Kidney (tissue), 13 donors: ENCODE measurements at regions not wholly inside any gene's neighbourhood (a gene's known extent, or its start where the extent isn't known, plus 50 kb on each side); places are given as distances from the start of the nearest gene placed in this dataset.

Experiments
- DNase-seq, 5 donors: peaks; one replicate each; pipeline ENCODE4 v3.0.0-alpha.2; 2013 to 2020
- FAIRE-seq: peaks from 2 replicates; lab custom pipeline; 2012; peaks lifted over from hg19 to GRCh38; lab: Jason Lieb, UNC
- H3K27ac ChIP-seq, 2 donors: one replicate each; pipeline ENCODE4 v1.7.0; 2013; ENCODE audit warnings: low read depth in 2 of 2, low read length in 2 of 2, inconsistent platforms in 1 of 2
- H3K27me3 ChIP-seq: one replicate; pipeline ENCODE4 v1.7.1; 2013; ENCODE audit warnings: low read length, inconsistent platforms; ENCODE audit not compliant: control insufficient read depth, insufficient read depth
- H3K36me3 ChIP-seq, 3 donors: one replicate each; pipeline versions ENCODE4 v1.7.0 to v1.7.1; 2013; ENCODE audit warnings: low read length in 3 of 3, control low read depth in 1 of 3, inconsistent platforms in 1 of 3; ENCODE audit not compliant: insufficient read depth in 3 of 3, control insufficient read depth in 2 of 3
- H3K4me1 ChIP-seq, 3 donors: one replicate each; pipeline versions ENCODE4 v1.7.0 to v1.7.1; 2013; ENCODE audit warnings: low read length in 3 of 3, inconsistent platforms in 1 of 3, low read depth in 1 of 3; ENCODE audit not compliant: control insufficient read depth in 2 of 3, insufficient read depth in 2 of 3
- H3K4me3 ChIP-seq, 3 donors: one replicate each; pipeline versions ENCODE4 v1.7.0 to v1.8.1; 2013; ENCODE audit warnings: low read length in 3 of 3, control low read depth in 1 of 3, inconsistent platforms in 1 of 3
- H3K9ac ChIP-seq, 3 donors: one replicate each; pipeline versions ENCODE4 v1.7.0 to v1.7.1; 2013; ENCODE audit warnings: low read length in 3 of 3, control low read depth in 1 of 3, inconsistent platforms in 1 of 3
- H3K9me3 ChIP-seq, 3 donors: one replicate each; pipeline versions ENCODE4 v1.7.0 to v1.7.1; 2013; ENCODE audit warnings: low read length in 3 of 3, control low read depth in 1 of 3, inconsistent platforms in 1 of 3; ENCODE audit not compliant: control insufficient read depth in 2 of 3, insufficient read depth in 1 of 3
- CTCF ChIP-seq: IDR thresholded peaks from 3 replicates; pipeline ENCODE4 v1.5.1; 2012; ENCODE audit warnings: mild to moderate bottlenecking, moderate library complexity, borderline replicate concordance; ENCODE audit not compliant: insufficient read depth; ENCODE audit errors: extremely low read depth
- intact Hi-C: fragments of 100-400 bp; cut with DNase I; formaldehyde crosslinking; loops from one replicate; pipeline ENCODE4 v1.11.1; 2022
- donor health status: control.
- donor health status: control.
- donor health status: control.
- donor health status: control.
- donor health status: control.
- donor health status: DM: yes; HTN: yes; CAD: no.
- donor health status: Normal renal cell carcinoma (clear cell type).

GRCh38 chr21:38696579-38696978, 109.2 kb upstream of the ETS2 start:
- TF ChIP-seq CTCF = no peak
- no peak for DNase-seq
- Histone ChIP-seq H3K27ac (no peak overlapping the region), H3K4me1 (no peaks in the 10 kb centered on the region), H3K27me3 (no peaks in the 10 kb centered on the region), H3K36me3 (no peaks in the 10 kb centered on the region), H3K9ac (no peak overlapping the region), H3K9me3 (no peaks in the 10 kb centered on the region), H3K4me3 (no peak overlapping the region)
- FAIRE-seq = no peak
- intact Hi-C loops = no loop called here

- intact Hi-C loops = no loop called here
- Histone ChIP-seq H3K27me3 (no peaks in the 10 kb centered on the region), H3K4me1 (no peaks in the 10 kb centered on the region), H3K9me3 (no peaks in the 10 kb centered on the region), H3K36me3 (no peaks in the 10 kb centered on the region), H3K4me3 (no peak overlapping the region), H3K9ac (no peak overlapping the region), H3K27ac (no peak overlapping the region)
- TF ChIP-seq CTCF = no peak
- no peak for FAIRE-seq
- DNase-seq = no peak
These were observed 106.7 kb upstream of the ETS2 start for GRCh38 chr21:38699048-38699447.

GRCh38 chr21:38702196-38702595, 103.5 kb upstream of the ETS2 start:
- Histone ChIP-seq H3K4me1 (no peaks in the 10 kb centered on the region), H3K27ac (no peak overlapping the region), H3K9ac (no peak overlapping the region), H3K36me3 (no peaks in the 10 kb centered on the region), H3K27me3 (no peaks in the 10 kb centered on the region), H3K9me3 (no peaks in the 10 kb centered on the region), H3K4me3 (no peak overlapping the region)
- intact Hi-C loops = no loop called here
- no peak for TF ChIP-seq CTCF
- DNase-seq (no peak), FAIRE-seq (no peak)

- Histone ChIP-seq H3K9me3 (no peaks in the 10 kb centered on the region), H3K9ac (no peak overlapping the region), H3K4me1 (no peaks in the 10 kb centered on the region), H3K27me3 (no peaks in the 10 kb centered on the region), H3K36me3 (no peaks in the 10 kb centered on the region), H3K27ac (no peak overlapping the region), H3K4me3 (no peak overlapping the region)
- DNase-seq (no peak), FAIRE-seq (no peak)
- intact Hi-C loops = no loop called here
- no peak for TF ChIP-seq CTCF
These were observed 95.9 kb upstream of the ETS2 start for GRCh38 chr21:38709876-38710275.
